CD4-positive, alpha-beta T cell (primary cell): ENCODE measurements at regions not wholly inside any gene's neighbourhood (a gene's known extent, or its start where the extent isn't known, plus 50 kb on each side); places are given as distances from the start of the nearest gene placed in this dataset.
"Not testable (repeated sequence)": the region's sequence is repeated elsewhere in the genome, so short reads cannot be mapped to it uniquely, and the experiment has no call there.

Experiments used
- ATAC-seq: fragments of 200-7000 bp; cut with Tn5 transposase; one replicate; pipeline ENCODE4 v1.10.0; 2022; ENCODE audit warnings: mild to moderate bottlenecking; ENCODE audit not compliant: poor library complexity
- CTCF ChIA-PET: fragments of 350-600 bp; sonication (Branson Sonifier 250); formaldehyde crosslinking; loops from one replicate; lab custom pipeline; 2021; ENCODE audit warnings: antibody characterized with exemption, inconsistent platforms; lab: Charles Lee
- POLR2A ChIA-PET: fragments of 350-600 bp; sonication (Branson Sonifier 250); formaldehyde crosslinking; loops from one replicate; lab custom pipeline; 2021; ENCODE audit warnings: antibody characterized with exemption, inconsistent platforms; lab: Charles Lee
- DNase-seq, 14 experiments: peaks; one replicate each; pipeline ENCODE4 v3.0.0-alpha.2; 2013 to 2020; ENCODE audit warnings: mixed read lengths in 2 of 14
- H3K27ac ChIP-seq, 2 donors: one replicate each; pipeline versions ENCODE4 v1.5.1 to v1.7.0; 2013; ENCODE audit warnings: low read length in 2 of 2, low read depth in 1 of 2, mild to moderate bottlenecking in 1 of 2
- H3K27me3 ChIP-seq, 2 experiments: 1 replicate in 1 of 2; 2 replicates in 1 of 2; pipeline versions ENCODE4 v1.6.1 to v1.7.0; 2013; ENCODE audit warnings: low read length in 2 of 2, control low read depth in 1 of 2, mild to moderate bottlenecking in 1 of 2, moderate library complexity in 1 of 2; ENCODE audit not compliant: insufficient read depth in 2 of 2, control insufficient read depth in 1 of 2
- H3K36me3 ChIP-seq: one replicate; pipeline ENCODE4 v1.6.1; 2013; ENCODE audit warnings: low read length, control low read depth; ENCODE audit not compliant: insufficient read depth
- H3K4me1 ChIP-seq: one replicate; pipeline ENCODE4 v1.6.1; 2013; ENCODE audit warnings: low read length, control low read depth; ENCODE audit not compliant: insufficient read depth
- H3K4me3 ChIP-seq: one replicate; pipeline ENCODE4 v1.5.1; 2013; ENCODE audit warnings: mild to moderate bottlenecking, low read length, moderate library complexity
- H3K9me3 ChIP-seq, 2 experiments: 1 replicate in 1 of 2; 2 replicates in 1 of 2; pipeline versions ENCODE4 v1.6.1 to v1.7.0; 2013; ENCODE audit warnings: low read length in 2 of 2, mild to moderate bottlenecking in 2 of 2, control low read depth in 1 of 2, moderate library complexity in 1 of 2; ENCODE audit not compliant: control insufficient read depth in 1 of 2, insufficient read depth in 1 of 2
- H3K27ac Mint-ChIP-seq: one replicate; pipeline ENCODE4 v1.8.0; 2020; ENCODE audit warnings: mixed read lengths
- H3K27me3 Mint-ChIP-seq: one replicate; pipeline ENCODE4 v1.8.0; 2021; ENCODE audit warnings: mixed read lengths
- H3K36me3 Mint-ChIP-seq: one replicate; pipeline ENCODE4 v1.8.0; 2021; ENCODE audit warnings: low read depth, mixed read lengths
- H3K4me1 Mint-ChIP-seq: one replicate; pipeline ENCODE4 v1.8.0; 2021; ENCODE audit warnings: low read depth, mixed read lengths
- H3K4me3 Mint-ChIP-seq: one replicate; pipeline ENCODE4 v1.8.0; 2020; ENCODE audit warnings: mild to moderate bottlenecking, mixed read lengths
- H3K9me3 Mint-ChIP-seq: one replicate; pipeline ENCODE4 v1.8.0; 2020; ENCODE audit warnings: mixed read lengths
- intact Hi-C, 2 experiments: fragments of 100-400 bp; cut with DNase I in 1 of 2; cut with micrococcal nuclease in 1 of 2; formaldehyde crosslinking; loops; one replicate each; pipeline versions ENCODE4 v1.15.1 to v1.9.0; 2023 to 2025; cut with DNase I, micrococcal nuclease
- TF ChIP-seq, protein P1 (sequence below): fragments of 200-600 bp; IDR thresholded peaks from one replicate; pipeline ENCODE4 v1.8.0; 2022; ENCODE audit warnings: antibody characterized with exemption, mild to moderate bottlenecking

DNA sequence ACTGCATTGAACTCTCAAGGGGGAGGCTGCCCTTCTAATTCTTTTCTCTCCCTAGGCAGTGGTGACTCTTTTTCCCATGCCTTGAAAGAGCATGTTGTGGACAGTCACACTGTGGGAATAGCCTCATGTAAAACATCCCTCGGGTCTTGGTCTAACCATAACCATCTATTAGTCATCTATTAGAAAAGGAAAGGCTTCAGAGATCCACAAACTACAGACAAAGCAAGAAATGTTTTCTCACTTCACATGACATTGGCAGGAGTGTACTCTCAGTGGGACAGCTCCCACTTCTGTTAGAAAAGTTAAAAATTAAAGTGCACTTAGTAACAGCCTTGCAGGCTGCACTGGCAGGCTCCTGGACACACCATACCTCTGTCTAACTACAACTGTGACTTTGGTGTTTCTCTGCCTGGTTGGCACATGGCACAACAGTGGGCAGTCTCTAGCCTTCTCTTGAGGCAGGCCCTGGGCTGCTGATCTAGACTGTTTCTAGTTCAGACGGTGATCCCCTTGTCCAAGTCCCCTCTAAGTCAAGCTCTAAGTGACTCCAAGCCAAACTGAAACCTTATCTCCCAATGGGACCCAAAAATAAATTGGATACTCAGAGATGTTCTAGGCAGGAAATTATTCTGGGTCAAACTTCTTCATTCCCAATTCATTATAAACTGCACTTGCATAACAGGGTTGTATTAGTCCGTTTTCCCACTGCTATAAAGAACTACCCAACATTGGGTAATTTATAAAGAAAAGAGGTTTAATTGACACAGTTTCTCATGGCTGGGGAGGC, 57.9 kb upstream of the ITGB1 start:
- H3K27me3 Mint-ChIP-seq, result no peaks in the 10 kb centered on the region
- no peaks in the 10 kb centered on the region for H3K36me3 Mint-ChIP-seq
- no peaks in the 10 kb centered on the region for H3K27me3 ChIP-seq
- H3K4me3 Mint-ChIP-seq, result no peak overlapping the region
- H3K9me3 Mint-ChIP-seq, result no peaks in the 10 kb centered on the region
- no peaks in the 10 kb centered on the region for H3K36me3 ChIP-seq
- H3K4me3 ChIP-seq, result no peak overlapping the region
- H3K27ac Mint-ChIP-seq, result no peak overlapping the region
- no peak for ATAC-seq
- no peak for DNase-seq
- peaks cover 9% of the 10 kb centered on the region for H3K4me1 ChIP-seq
- H3K27ac ChIP-seq, result no peak overlapping the region
- TF ChIP-seq, protein P1, sequence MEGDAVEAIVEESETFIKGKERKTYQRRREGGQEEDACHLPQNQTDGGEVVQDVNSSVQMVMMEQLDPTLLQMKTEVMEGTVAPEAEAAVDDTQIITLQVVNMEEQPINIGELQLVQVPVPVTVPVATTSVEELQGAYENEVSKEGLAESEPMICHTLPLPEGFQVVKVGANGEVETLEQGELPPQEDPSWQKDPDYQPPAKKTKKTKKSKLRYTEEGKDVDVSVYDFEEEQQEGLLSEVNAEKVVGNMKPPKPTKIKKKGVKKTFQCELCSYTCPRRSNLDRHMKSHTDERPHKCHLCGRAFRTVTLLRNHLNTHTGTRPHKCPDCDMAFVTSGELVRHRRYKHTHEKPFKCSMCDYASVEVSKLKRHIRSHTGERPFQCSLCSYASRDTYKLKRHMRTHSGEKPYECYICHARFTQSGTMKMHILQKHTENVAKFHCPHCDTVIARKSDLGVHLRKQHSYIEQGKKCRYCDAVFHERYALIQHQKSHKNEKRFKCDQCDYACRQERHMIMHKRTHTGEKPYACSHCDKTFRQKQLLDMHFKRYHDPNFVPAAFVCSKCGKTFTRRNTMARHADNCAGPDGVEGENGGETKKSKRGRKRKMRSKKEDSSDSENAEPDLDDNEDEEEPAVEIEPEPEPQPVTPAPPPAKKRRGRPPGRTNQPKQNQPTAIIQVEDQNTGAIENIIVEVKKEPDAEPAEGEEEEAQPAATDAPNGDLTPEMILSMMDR, result no peak
- ChIA-PET CTCF (no interaction called here), POLR2A (no interaction called here)
- peaks cover 19% of the 10 kb centered on the region for H3K4me1 Mint-ChIP-seq
- intact Hi-C loops, result no loop called here
- H3K9me3 ChIP-seq, result no peaks in the 10 kb centered on the region

DNA sequence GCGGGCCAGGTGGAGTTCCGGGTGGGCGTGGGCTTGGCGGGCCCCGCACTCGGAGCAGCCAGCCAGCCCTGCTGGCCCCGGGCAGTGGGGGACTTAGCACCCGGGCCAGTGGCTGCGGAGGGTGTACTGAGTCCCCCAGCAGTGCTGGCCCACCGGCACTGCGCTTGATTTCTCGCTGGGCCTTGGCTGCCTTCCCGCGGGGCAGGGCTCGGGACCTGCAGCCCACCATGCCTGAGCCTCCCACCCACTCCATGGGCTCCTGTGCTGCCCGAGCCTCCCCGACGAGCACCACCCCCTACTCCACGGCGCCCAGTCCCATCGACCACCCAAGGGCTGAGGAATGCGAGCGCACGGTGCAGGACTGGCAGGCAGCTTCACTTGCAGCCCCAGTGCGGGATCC, 55.3 kb upstream of the ITGB1 start:
- POLR2A ChIA-PET, DNase-seq, CTCF ChIA-PET, H3K4me3 ChIP-seq, H3K27me3 Mint-ChIP-seq, H3K36me3 ChIP-seq, ATAC-seq, H3K4me3 Mint-ChIP-seq, intact Hi-C loops, H3K36me3 Mint-ChIP-seq, H3K27ac Mint-ChIP-seq, H3K9me3 ChIP-seq, H3K9me3 Mint-ChIP-seq, H3K27me3 ChIP-seq, H3K27ac ChIP-seq: not testable (repeated sequence)
- peaks cover 31% of the 10 kb centered on the region for H3K4me1 ChIP-seq
- peaks cover 43% of the 10 kb centered on the region for H3K4me1 Mint-ChIP-seq

DNA sequence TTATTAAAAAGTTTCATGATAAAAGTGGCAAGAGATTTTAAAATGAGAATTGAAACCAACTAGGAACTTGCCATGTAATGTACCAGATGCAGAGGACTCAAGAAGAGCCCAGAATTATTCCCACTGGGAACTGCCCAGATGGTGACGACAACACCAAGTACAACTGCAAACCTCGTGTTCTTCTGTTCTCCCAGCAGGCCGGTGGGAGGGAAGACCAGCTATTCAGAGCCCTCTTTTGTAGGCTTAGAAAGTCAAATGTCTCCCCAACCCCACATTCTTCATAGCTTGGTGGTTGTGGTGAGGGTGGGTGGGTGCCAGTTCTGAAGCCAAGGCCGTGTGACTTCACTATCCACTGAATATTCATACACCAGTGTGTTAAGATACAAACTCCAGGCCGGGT, 54.3 kb upstream of the ITGB1 start:
- H3K4me1 Mint-ChIP-seq, result peaks cover 44% of the 10 kb centered on the region
- CTCF ChIA-PET, result no interaction called here
- Histone ChIP-seq H3K27ac (no peak overlapping the region), H3K4me1 (peaks cover 34% of the 10 kb centered on the region), H3K27me3 (no peaks in the 10 kb centered on the region), H3K4me3 (no peak overlapping the region), H3K9me3 (no peaks in the 10 kb centered on the region), H3K36me3 (no peaks in the 10 kb centered on the region)
- H3K27ac Mint-ChIP-seq, result peak overlapping the region; percentile 56
- no peak overlapping the region for H3K4me3 Mint-ChIP-seq
- TF ChIP-seq, protein P1, result no peak
- H3K36me3 Mint-ChIP-seq, result no peaks in the 10 kb centered on the region
- H3K9me3 Mint-ChIP-seq, result no peaks in the 10 kb centered on the region
- ATAC-seq (no peak), DNase-seq (no peak)
- intact Hi-C loops, result no loop called here
- POLR2A ChIA-PET, result interaction anchor here (0.9 kb wide), 1 partner anchor 14 kb away, joined by 4 read pairs; no protein-coding TSS in a partner anchor
- peaks cover 6% of the 10 kb centered on the region for H3K27me3 Mint-ChIP-seq
